OCI-LY7 (cell line): ENCODE measurements at regions not wholly inside any gene's neighbourhood (a gene's known extent, or its start where the extent isn't known, plus 50 kb on each side); places are given as distances from the start of the nearest gene placed in this dataset.

Experiments
- BruUV-seq: library from RNA; stranded (reverse); fragments of 400-500 nt; replicated peaks from 2 replicates; lab custom pipeline; 2021; lab: Mats Ljungman, UMichigan
- CTCF ChIA-PET: fragments of 300-600 bp; sonication (Branson Sonifier 250); formaldehyde crosslinking; loops from one replicate; lab custom pipeline; 2022; ENCODE audit warnings: antibody characterized with exemption; ENCODE audit not compliant: unreplicated experiment; lab: Charles Lee
- POLR2A ChIA-PET: fragments of 300-600 bp; sonication (Branson Sonifier 250); formaldehyde crosslinking; loops from one replicate; lab custom pipeline; 2022; ENCODE audit warnings: antibody characterized with exemption; lab: Charles Lee
- DNase-seq: peaks from one replicate; pipeline ENCODE4 v3.0.0-alpha.2; 2015; ENCODE audit warnings: low spot score
- H2AFZ ChIP-seq: fragments of 200-600 bp; sonication (generic), shearing (Covaris generic); 2 replicates; pipeline ENCODE4 v1.6.1; 2014; ENCODE audit warnings: mild to moderate bottlenecking, antibody characterized with exemption, low read length, moderate library complexity
- H3K27ac ChIP-seq: fragments of 200-600 bp; sonication (generic); 2 replicates; pipeline ENCODE4 v1.5.1; 2014; ENCODE audit warnings: mixed run types, low read depth, mild to moderate bottlenecking, moderate library complexity, low read length, inconsistent platforms; ENCODE audit not compliant: poor library complexity, severe bottlenecking
- H3K36me3 ChIP-seq: fragments of 200-600 bp; sonication (generic); 2 replicates; pipeline ENCODE4 v1.6.1; 2014; ENCODE audit warnings: mild to moderate bottlenecking, antibody characterized with exemption, low read length, moderate library complexity, mixed read lengths; ENCODE audit not compliant: insufficient read depth
- H3K4me1 ChIP-seq: fragments of 200-600 bp; sonication (generic); 2 replicates; pipeline ENCODE4 v1.5.1; 2014; ENCODE audit warnings: mild to moderate bottlenecking, low read length; ENCODE audit not compliant: insufficient read depth, poor library complexity, severe bottlenecking
- H3K4me2 ChIP-seq: fragments of 200-600 bp; sonication (generic); 2 replicates; pipeline ENCODE4 v1.6.1; 2014; ENCODE audit warnings: mild to moderate bottlenecking, low read length
- H3K4me3 ChIP-seq: fragments of 200-600 bp; sonication (generic); 2 replicates; pipeline ENCODE4 v1.5.1; 2014; ENCODE audit warnings: mild to moderate bottlenecking, low read depth, low read length; ENCODE audit not compliant: poor library complexity, severe bottlenecking
- H3K79me2 ChIP-seq: fragments of 200-600 bp; sonication (generic); 2 replicates; pipeline ENCODE4 v1.6.1; 2016; ENCODE audit warnings: low read depth, mild to moderate bottlenecking, low read length, moderate library complexity, mixed read lengths; ENCODE audit not compliant: insufficient read depth
- H3K9me2 ChIP-seq: fragments of 200-600 bp; sonication (generic); 2 replicates; pipeline ENCODE4 v1.6.1; 2016; ENCODE audit warnings: mild to moderate bottlenecking, low read length, mixed read lengths; ENCODE audit not compliant: insufficient read depth
- H3K9me3 ChIP-seq: fragments of 200-600 bp; sonication (generic); 2 replicates; pipeline ENCODE4 v1.6.1; 2014; ENCODE audit warnings: mild to moderate bottlenecking, mixed run types, low read length, mixed read lengths
- H4K20me1 ChIP-seq: fragments of 200-600 bp; sonication (generic); 2 replicates; pipeline ENCODE4 v1.6.1; 2014; ENCODE audit warnings: mild to moderate bottlenecking, antibody characterized with exemption, low read length, moderate library complexity, mixed read lengths; ENCODE audit not compliant: insufficient read depth
- EZH2phosphoT487 ChIP-seq: fragments of 200-600 bp; sonication (generic); IDR thresholded peaks from 2 replicates; pipeline ENCODE4 v1.6.1; 2018; ENCODE audit warnings: low read depth, borderline replicate concordance, mild to moderate bottlenecking, mixed run types, antibody characterized with exemption, low read length, moderate library complexity, mixed read lengths
- intact Hi-C: fragments of 100-400 bp; cut with micrococcal nuclease; formaldehyde crosslinking; loops from one replicate; pipeline ENCODE4 v1.10.0; 2022; ENCODE audit not compliant: unreplicated experiment
- TF ChIP-seq, protein P1 (sequence below): fragments of 200-600 bp; sonication (generic); conservative IDR thresholded peaks from 2 replicates; pipeline ENCODE4 v1.5.1; 2014; ENCODE audit warnings: mild to moderate bottlenecking, antibody characterized with exemption, low read length, moderate library complexity, mixed read lengths

DNA sequence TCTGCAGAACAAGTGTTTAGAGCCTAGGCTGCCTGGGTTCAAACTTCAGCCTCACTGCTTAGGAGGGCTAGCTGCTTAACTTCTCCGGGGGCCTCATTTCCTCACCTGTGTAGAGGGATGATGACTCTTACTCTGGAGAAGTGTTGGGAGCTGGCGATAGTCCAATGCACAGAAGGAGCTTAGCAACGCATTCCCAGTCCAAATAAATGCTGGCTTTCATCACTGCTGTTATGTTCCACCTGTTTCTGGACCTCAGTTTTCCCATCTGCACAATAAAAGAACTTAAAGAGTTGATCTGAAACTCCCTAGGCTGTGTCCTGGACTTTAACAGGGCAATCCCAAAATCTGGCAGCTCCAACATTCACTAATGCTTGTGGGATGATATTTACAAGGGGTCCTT, 337.8 kb downstream of the MIAT start:
- H3K9me2 ChIP-seq = no peaks in the 10 kb centered on the region
- no peak overlapping the region for H3K27ac ChIP-seq
- no peaks in the 10 kb centered on the region for H4K20me1 ChIP-seq
- H3K4me1 ChIP-seq = no peaks in the 10 kb centered on the region
- no peaks in the 10 kb centered on the region for H3K36me3 ChIP-seq
- intact Hi-C loops = no loop called here
- no peak for DNase-seq
- CTCF ChIA-PET = no interaction called here
- POLR2A ChIA-PET = no interaction called here
- no peak overlapping the region for H3K4me3 ChIP-seq
- H3K79me2 ChIP-seq = no peaks in the 10 kb centered on the region
- TF ChIP-seq, protein P1, sequence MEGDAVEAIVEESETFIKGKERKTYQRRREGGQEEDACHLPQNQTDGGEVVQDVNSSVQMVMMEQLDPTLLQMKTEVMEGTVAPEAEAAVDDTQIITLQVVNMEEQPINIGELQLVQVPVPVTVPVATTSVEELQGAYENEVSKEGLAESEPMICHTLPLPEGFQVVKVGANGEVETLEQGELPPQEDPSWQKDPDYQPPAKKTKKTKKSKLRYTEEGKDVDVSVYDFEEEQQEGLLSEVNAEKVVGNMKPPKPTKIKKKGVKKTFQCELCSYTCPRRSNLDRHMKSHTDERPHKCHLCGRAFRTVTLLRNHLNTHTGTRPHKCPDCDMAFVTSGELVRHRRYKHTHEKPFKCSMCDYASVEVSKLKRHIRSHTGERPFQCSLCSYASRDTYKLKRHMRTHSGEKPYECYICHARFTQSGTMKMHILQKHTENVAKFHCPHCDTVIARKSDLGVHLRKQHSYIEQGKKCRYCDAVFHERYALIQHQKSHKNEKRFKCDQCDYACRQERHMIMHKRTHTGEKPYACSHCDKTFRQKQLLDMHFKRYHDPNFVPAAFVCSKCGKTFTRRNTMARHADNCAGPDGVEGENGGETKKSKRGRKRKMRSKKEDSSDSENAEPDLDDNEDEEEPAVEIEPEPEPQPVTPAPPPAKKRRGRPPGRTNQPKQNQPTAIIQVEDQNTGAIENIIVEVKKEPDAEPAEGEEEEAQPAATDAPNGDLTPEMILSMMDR = no peak
- TF ChIP-seq EZH2phosphoT487 = no peak
- H3K4me2 ChIP-seq = no peak overlapping the region
- BruUV-seq = no TSS peak
- H3K9me3 ChIP-seq = no peaks in the 10 kb centered on the region
- H2AFZ ChIP-seq = no peak overlapping the region

DNA sequence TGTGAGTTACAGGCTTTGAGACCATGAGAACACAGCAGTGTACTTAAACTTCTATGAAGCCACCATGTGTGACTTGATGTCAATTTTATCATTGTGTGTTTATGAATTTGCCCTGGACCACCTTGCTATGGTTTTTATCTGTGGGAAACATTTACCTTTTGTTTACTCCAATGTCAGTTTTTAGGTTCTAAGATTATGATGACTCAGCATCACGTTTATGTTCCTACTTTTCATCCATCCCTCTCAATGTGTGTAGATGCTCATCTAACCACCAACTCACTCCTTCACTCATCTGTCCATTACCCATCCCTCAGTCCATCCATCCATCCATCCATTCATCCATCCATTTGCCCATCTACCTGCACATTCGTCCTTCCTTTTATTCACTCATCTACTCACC, 338.8 kb downstream of the MIAT start:
- no TSS peak for BruUV-seq
- Histone ChIP-seq H3K9me2 (no peaks in the 10 kb centered on the region), H3K4me2 (no peak overlapping the region), H4K20me1 (no peaks in the 10 kb centered on the region), H3K4me3 (no peak overlapping the region), H3K27ac (no peak overlapping the region), H3K79me2 (no peaks in the 10 kb centered on the region), H3K36me3 (no peaks in the 10 kb centered on the region), H3K4me1 (no peaks in the 10 kb centered on the region), H2AFZ (no peak overlapping the region), H3K9me3 (no peaks in the 10 kb centered on the region)
- intact Hi-C loops = no loop called here
- POLR2A ChIA-PET = no interaction called here
- CTCF ChIA-PET = no interaction called here
- TF ChIP-seq, protein P1 = no peak
- TF ChIP-seq EZH2phosphoT487 = no peak
- no peak for DNase-seq

DNA sequence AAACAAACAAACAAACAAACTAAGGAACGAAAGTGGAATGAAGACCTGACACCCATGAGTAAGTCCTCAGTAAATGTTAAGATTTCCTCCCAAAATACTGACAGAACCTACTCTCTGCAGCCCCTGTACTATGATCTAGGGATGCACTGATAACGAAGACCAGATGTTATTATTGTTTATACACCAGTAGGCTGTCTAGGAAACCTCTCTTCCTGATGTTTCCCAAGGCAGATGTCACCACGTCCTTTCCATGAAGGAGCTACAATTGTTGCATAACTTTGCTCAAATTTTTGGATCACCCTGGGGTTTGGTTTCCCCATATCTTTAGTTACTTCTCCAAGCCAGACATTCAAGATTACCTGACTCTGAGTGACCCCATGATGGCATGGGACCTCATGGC, 340.7 kb downstream of the MIAT start:
- no peaks in the 10 kb centered on the region for H3K9me3 ChIP-seq
- intact Hi-C loops = no loop called here
- H3K36me3 ChIP-seq = no peaks in the 10 kb centered on the region
- H2AFZ ChIP-seq = no peak overlapping the region
- ChIA-PET POLR2A (no interaction called here), CTCF (no interaction called here)
- H3K79me2 ChIP-seq = no peaks in the 10 kb centered on the region
- DNase-seq = no peak
- no peaks in the 10 kb centered on the region for H3K9me2 ChIP-seq
- no peak overlapping the region for H3K4me2 ChIP-seq
- no peaks in the 10 kb centered on the region for H3K4me1 ChIP-seq
- H3K27ac ChIP-seq = no peak overlapping the region
- BruUV-seq = no TSS peak
- no peaks in the 10 kb centered on the region for H4K20me1 ChIP-seq
- TF ChIP-seq, protein P1 = no peak
- no peak for TF ChIP-seq EZH2phosphoT487
- H3K4me3 ChIP-seq = no peak overlapping the region
